Gastroesophageal sphincter (tissue), 2 donors: ENCODE measurements at regions not wholly inside any gene's neighbourhood (a gene's known extent, or its start where the extent isn't known, plus 50 kb on each side); places are given as distances from the start of the nearest gene placed in this dataset.

ENCODE experiments used
- POLR2A ChIP-seq, 2 donors: fragments of 450-650 bp; IDR thresholded peaks; one replicate each; pipeline ENCODE4 v1.6.1; 2017; ENCODE audit warnings: antibody characterized with exemption in 2 of 2, mild to moderate bottlenecking in 2 of 2, moderate library complexity in 1 of 2
- POLR2AphosphoS5 ChIP-seq: sonication (generic); formaldehyde crosslinking; IDR thresholded peaks from one replicate; pipeline ENCODE4 v1.6.1; 2017; ENCODE audit warnings: antibody characterized with exemption

GRCh38 chr2:103233691-103234090 is 471.9 kb downstream of the TMEM182 start:
- no peak for TF ChIP-seq POLR2AphosphoS5
- no peak for TF ChIP-seq POLR2A (IDR thresholded peaks at IDR 0.05)
